LNCaP clone FGC (cell line): ENCODE measurements at regions not wholly inside any gene's neighbourhood (a gene's known extent, or its start where the extent isn't known, plus 50 kb on each side); places are given as distances from the start of the nearest gene placed in this dataset.

Source experiments
- DNase-seq: peaks from one replicate; pipeline ENCODE4 v3.0.0-alpha.2; 2011; ENCODE audit warnings: low read depth
- H3K4me3 ChIP-seq: 2 replicates; pipeline ENCODE4 v1.5.1; 2011; ENCODE audit warnings: mild to moderate bottlenecking, low read depth, low read length, control low read depth
- CTCF ChIP-seq: IDR thresholded peaks from 2 replicates; pipeline ENCODE4 v1.5.1; 2012; ENCODE audit warnings: mild to moderate bottlenecking; ENCODE audit not compliant: control insufficient read depth, insufficient read depth; ENCODE audit errors: extremely low read depth

GRCh38 chr10:8927705-8928104 lies 873.2 kb downstream of the GATA3 start:
- H3K4me3 ChIP-seq, result no peak overlapping the region
- TF ChIP-seq CTCF, result no peak
- no peak for DNase-seq

- TF ChIP-seq CTCF, result no peak
- H3K4me3 ChIP-seq, result no peak overlapping the region
- DNase-seq, result no peak
These were observed 892.0 kb downstream of the GATA3 start for GRCh38 chr10:8946451-8946850.

GRCh38 chr10:8950978-8951377 lies 896.5 kb downstream of the GATA3 start:
- DNase-seq, result no peak
- no peak for TF ChIP-seq CTCF
- no peak overlapping the region for H3K4me3 ChIP-seq

GRCh38 chr10:8951440-8952089 lies 897.1 kb downstream of the GATA3 start:
- TF ChIP-seq CTCF, result no peak
- H3K4me3 ChIP-seq, result no peak overlapping the region
- peak; percentile 78 for DNase-seq

- no peak overlapping the region for H3K4me3 ChIP-seq
- no peak for DNase-seq
- TF ChIP-seq CTCF, result no peak
These were observed 901.9 kb downstream of the GATA3 start for GRCh38 chr10:8956400-8956799.

- H3K4me3 ChIP-seq, result no peak overlapping the region
- no peak for TF ChIP-seq CTCF
- no peak for DNase-seq
These were observed 907.8 kb downstream of the GATA3 start for GRCh38 chr10:8962249-8962648.

- no peak overlapping the region for H3K4me3 ChIP-seq
- TF ChIP-seq CTCF, result no peak
- no peak for DNase-seq
These were observed 912.6 kb downstream of the GATA3 start for GRCh38 chr10:8967061-8967460.
